ENCODE measurements at regions not wholly inside any gene's neighbourhood (a gene's known extent, or its start where the extent isn't known, plus 50 kb on each side); places are given as distances from the start of the nearest gene placed in this dataset.

DNA sequence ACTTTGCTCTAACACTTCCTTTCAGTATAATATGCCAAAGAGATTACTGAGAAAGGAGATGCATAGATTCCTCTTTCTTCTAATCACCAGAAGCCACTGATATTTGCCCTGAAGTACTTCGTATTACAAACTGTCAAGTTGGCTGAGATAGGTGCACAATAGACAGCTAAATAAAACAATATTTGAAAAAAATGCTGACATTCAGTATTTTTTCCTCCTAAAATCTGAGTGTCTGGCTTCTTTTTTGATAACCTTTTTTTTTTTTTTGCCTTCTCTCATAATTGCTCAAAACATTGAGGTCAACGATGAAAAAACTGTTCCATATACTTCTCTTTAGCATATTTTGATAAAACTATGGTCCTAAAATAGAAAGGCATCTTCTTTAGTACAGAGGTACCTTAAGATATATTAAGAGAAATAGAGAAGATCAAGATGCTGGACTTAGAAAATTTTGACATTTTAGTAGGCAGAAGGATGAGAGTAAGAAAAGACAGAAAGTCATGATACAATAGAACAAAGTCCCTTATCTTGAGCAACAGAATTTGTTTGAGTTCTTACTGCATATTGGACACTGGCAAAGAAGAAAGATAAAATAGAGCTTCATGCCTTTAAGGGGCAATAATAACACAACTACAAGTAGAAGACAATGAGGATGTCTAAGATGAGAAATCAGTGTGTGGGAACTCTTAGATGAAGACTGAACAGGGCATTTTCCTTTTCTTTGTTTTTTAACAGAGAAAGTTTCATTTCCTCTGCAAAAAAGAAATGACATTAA, 220.7 kb downstream of the PTH2R start:
- TF ChIP-seq CTCF (IDR thresholded peaks at IDR 0.05), result no peak
- TF ChIP-seq ZFX (IDR thresholded peaks at IDR 0.05; ENCODE audit: borderline replicate concordance), result no peak

All from 22Rv1 (cell line).